Mesendoderm (in vitro differentiated cells): ENCODE measurements at regions not wholly inside any gene's neighbourhood (a gene's known extent, or its start where the extent isn't known, plus 50 kb on each side); places are given as distances from the start of the nearest gene placed in this dataset.

ENCODE experiments used
- DNase-seq: peaks from one replicate; pipeline ENCODE4 v3.0.0; 2013
- H2AK5ac ChIP-seq: 2 replicates; pipeline ENCODE4 v1.6.1; 2013; ENCODE audit warnings: low read length, inconsistent platforms
- H2BK120ac ChIP-seq: 2 replicates; pipeline ENCODE4 v1.6.1; 2013; ENCODE audit warnings: low read depth, mild to moderate bottlenecking, low read length, moderate library complexity, mixed read lengths
- H2BK15ac ChIP-seq: replicated peaks from 2 replicates; pipeline ENCODE4 v1.6.1; 2013; ENCODE audit warnings: low read depth, mild to moderate bottlenecking, moderate library complexity
- H2BK5ac ChIP-seq: 2 replicates; pipeline ENCODE4 v1.6.1; 2013; ENCODE audit warnings: low read length, inconsistent platforms
- H3K18ac ChIP-seq: 2 replicates; pipeline ENCODE4 v1.6.1; 2013; ENCODE audit warnings: mild to moderate bottlenecking, low read length, mixed read lengths
- H3K23ac ChIP-seq: one replicate; pipeline ENCODE4 v1.6.1; 2013; ENCODE audit warnings: low read length
- H3K27ac ChIP-seq: 2 replicates; pipeline ENCODE4 v1.5.1; 2013; ENCODE audit warnings: low read depth, mild to moderate bottlenecking, inconsistent platforms, low read length, moderate library complexity
- H3K27me3 ChIP-seq: 2 replicates; pipeline ENCODE4 v1.6.1; 2013; ENCODE audit warnings: low read length, control low read depth, mild to moderate bottlenecking, inconsistent platforms; ENCODE audit not compliant: insufficient read depth, poor library complexity
- H3K36me3 ChIP-seq: 2 replicates; pipeline ENCODE4 v1.6.1; 2013; ENCODE audit warnings: low read length, inconsistent platforms; ENCODE audit not compliant: control insufficient read depth, insufficient read depth
- H3K4ac ChIP-seq: one replicate; pipeline ENCODE4 v1.6.1; 2013; ENCODE audit warnings: low read depth, mild to moderate bottlenecking, low read length, moderate library complexity
- H3K4me1 ChIP-seq: 2 replicates; pipeline ENCODE4 v1.6.1; 2013; ENCODE audit warnings: low read depth, low read length, inconsistent platforms; ENCODE audit not compliant: control insufficient read depth
- H3K4me2 ChIP-seq: 2 replicates; pipeline ENCODE4 v1.6.1; 2013; ENCODE audit warnings: low read length
- H3K4me3 ChIP-seq: 2 replicates; pipeline ENCODE4 v1.5.1; 2013; ENCODE audit warnings: mild to moderate bottlenecking, low read length
- H3K56ac ChIP-seq: one replicate; pipeline ENCODE4 v1.6.1; 2013; ENCODE audit warnings: low read length
- H3K79me1 ChIP-seq: 2 replicates; pipeline ENCODE4 v1.6.1; 2013; ENCODE audit warnings: low read length, inconsistent platforms
- H3K79me2 ChIP-seq: 2 replicates; pipeline ENCODE4 v1.6.1; 2013; ENCODE audit warnings: mild to moderate bottlenecking, low read length; ENCODE audit not compliant: control insufficient read depth, insufficient read depth
- H3K9ac ChIP-seq: 2 replicates; pipeline ENCODE4 v1.6.1; 2013; ENCODE audit warnings: low read length, inconsistent platforms
- H4K5ac ChIP-seq: one replicate; pipeline ENCODE4 v1.6.1; 2013; ENCODE audit warnings: low read length
- H4K8ac ChIP-seq: one replicate; pipeline ENCODE4 v1.6.1; 2013; ENCODE audit warnings: low read depth, mild to moderate bottlenecking, control low read depth, low read length, moderate library complexity
- WGBS: extraction: QIAGEN DNeasy Blood & Tissue Kit; methylation state at CpG from one replicate; pipeline ENCODE4 v1.1.7; 2013; ENCODE audit warnings: low lambda C conversion rate, missing lambda C conversion rate; ENCODE audit not compliant: insufficient coverage; ENCODE audit errors: extremely low coverage; 5-methylcytosine and 5-hydroxymethylcytosine counted together

- H3K4ac ChIP-seq, result no peak overlapping the region
- no peak overlapping the region for H3K9ac ChIP-seq
- H3K23ac ChIP-seq, result no peak overlapping the region
- no peak overlapping the region for H4K5ac ChIP-seq
- H3K27ac ChIP-seq, result no peak overlapping the region
- H2BK15ac ChIP-seq, result no peak overlapping the region
- H2BK120ac ChIP-seq, result no peak overlapping the region
- no peaks in the 10 kb centered on the region for H3K4me1 ChIP-seq
- no peak overlapping the region for H3K18ac ChIP-seq
- no peaks in the 10 kb centered on the region for H3K79me2 ChIP-seq
- no peak overlapping the region for H4K8ac ChIP-seq
- H3K56ac ChIP-seq, result no peak overlapping the region
- H3K79me1 ChIP-seq, result no peaks in the 10 kb centered on the region
- H3K4me3 ChIP-seq, result no peak overlapping the region
- no peak overlapping the region for H2AK5ac ChIP-seq
- DNase-seq, result no peak
- no CpG with 5 or more reads among the region's 9 CpGs for WGBS
- H3K36me3 ChIP-seq, result no peaks in the 10 kb centered on the region
- H2BK5ac ChIP-seq, result no peak overlapping the region
- H3K27me3 ChIP-seq, result peaks cover 2% of the 10 kb centered on the region
- H3K4me2 ChIP-seq, result no peak overlapping the region
Observed at GRCh38 chr16:26727848-26728247, 338.9 kb upstream of the C16orf82 start.

- Histone ChIP-seq H3K4me1 (no peaks in the 10 kb centered on the region), H3K4me2 (no peak overlapping the region), H4K8ac (no peak overlapping the region), H3K23ac (no peak overlapping the region), H3K18ac (no peak overlapping the region), H2BK5ac (no peak overlapping the region), H3K27me3 (peaks cover 2% of the 10 kb centered on the region), H3K36me3 (no peaks in the 10 kb centered on the region), H2BK15ac (no peak overlapping the region), H4K5ac (no peak overlapping the region), H3K27ac (no peak overlapping the region), H3K4me3 (no peak overlapping the region), H3K56ac (no peak overlapping the region), H3K79me2 (no peaks in the 10 kb centered on the region), H3K79me1 (no peaks in the 10 kb centered on the region), H3K4ac (no peak overlapping the region), H2BK120ac (no peak overlapping the region), H3K9ac (no peak overlapping the region), H2AK5ac (no peak overlapping the region)
- no CpG with 5 or more reads among the region's 2 CpGs for WGBS
- DNase-seq, result no peak
Observed at GRCh38 chr16:26729951-26730541, 336.7 kb upstream of the C16orf82 start.

- H3K23ac ChIP-seq, result no peak overlapping the region
- WGBS, result no CpG with 5 or more reads among the region's 4 CpGs
- no peak overlapping the region for H2BK5ac ChIP-seq
Observed at GRCh38 chr16:26731729-26732128, 335.0 kb upstream of the C16orf82 start.

GRCh38 chr16:26733710-26734109, 333.0 kb upstream of the C16orf82 start:
- Histone ChIP-seq H3K36me3 (no peaks in the 10 kb centered on the region), H3K79me1 (no peaks in the 10 kb centered on the region), H3K79me2 (no peaks in the 10 kb centered on the region), H4K5ac (no peak overlapping the region), H3K4me1 (no peaks in the 10 kb centered on the region), H3K23ac (no peak overlapping the region), H3K4me3 (no peak overlapping the region), H3K27me3 (peaks cover 2% of the 10 kb centered on the region), H3K9ac (no peak overlapping the region), H2BK5ac (no peak overlapping the region), H2BK120ac (no peak overlapping the region), H3K27ac (no peak overlapping the region), H3K4me2 (no peak overlapping the region), H2BK15ac (no peak overlapping the region), H4K8ac (no peak overlapping the region), H3K18ac (no peak overlapping the region), H3K4ac (no peak overlapping the region), H3K56ac (no peak overlapping the region), H2AK5ac (no peak overlapping the region)
- no peak for DNase-seq
- WGBS, result no CpG with 5 or more reads among the region's 1 CpG

More at GRCh38 chr16:26731729-26732128, 335.0 kb upstream of the C16orf82 start:
- no peak for DNase-seq
- H2AK5ac ChIP-seq, result no peak overlapping the region
- H3K27me3 ChIP-seq, result peaks cover 2% of the 10 kb centered on the region
- no peak overlapping the region for H2BK120ac ChIP-seq
- no peak overlapping the region for H3K4me2 ChIP-seq
- H3K9ac ChIP-seq, result no peak overlapping the region
- H3K4me3 ChIP-seq, result no peak overlapping the region
- H2BK15ac ChIP-seq, result no peak overlapping the region
- H3K56ac ChIP-seq, result no peak overlapping the region
- no peaks in the 10 kb centered on the region for H3K36me3 ChIP-seq
- H3K4me1 ChIP-seq, result no peaks in the 10 kb centered on the region
- no peak overlapping the region for H4K8ac ChIP-seq
- no peak overlapping the region for H4K5ac ChIP-seq
- H3K79me1 ChIP-seq, result no peaks in the 10 kb centered on the region
- H3K27ac ChIP-seq, result no peak overlapping the region
- no peak overlapping the region for H3K4ac ChIP-seq
- H3K79me2 ChIP-seq, result no peaks in the 10 kb centered on the region
- H3K18ac ChIP-seq, result no peak overlapping the region

- Histone ChIP-seq H3K4me2 (no peak overlapping the region), H3K4me3 (no peak overlapping the region), H2BK15ac (no peak overlapping the region), H3K79me1 (no peaks in the 10 kb centered on the region), H3K36me3 (no peaks in the 10 kb centered on the region), H3K18ac (no peak overlapping the region), H3K9ac (no peak overlapping the region), H3K27me3 (peaks cover 2% of the 10 kb centered on the region), H3K4ac (no peak overlapping the region), H3K27ac (no peak overlapping the region), H2BK5ac (no peak overlapping the region), H4K8ac (no peak overlapping the region), H3K4me1 (no peaks in the 10 kb centered on the region), H4K5ac (no peak overlapping the region), H3K56ac (no peak overlapping the region), H3K79me2 (no peaks in the 10 kb centered on the region), H2AK5ac (no peak overlapping the region), H2BK120ac (no peak overlapping the region), H3K23ac (no peak overlapping the region)
- no peak for DNase-seq
- no CpG with 5 or more reads among the region's 3 CpGs for WGBS
Observed at GRCh38 chr16:26735521-26735920, 331.2 kb upstream of the C16orf82 start.

GRCh38 chr16:26736084-26736483, 330.6 kb upstream of the C16orf82 start:
- Histone ChIP-seq H3K27ac (no peak overlapping the region), H4K8ac (no peak overlapping the region), H2AK5ac (no peak overlapping the region), H3K4me1 (no peaks in the 10 kb centered on the region), H3K79me2 (no peaks in the 10 kb centered on the region), H2BK15ac (no peak overlapping the region), H3K56ac (no peak overlapping the region), H3K4me2 (no peak overlapping the region), H3K27me3 (peaks cover 2% of the 10 kb centered on the region), H3K18ac (no peak overlapping the region), H3K4ac (no peak overlapping the region), H3K79me1 (no peaks in the 10 kb centered on the region), H2BK5ac (no peak overlapping the region), H3K9ac (no peak overlapping the region), H4K5ac (no peak overlapping the region), H3K36me3 (no peaks in the 10 kb centered on the region), H3K4me3 (no peak overlapping the region), H3K23ac (no peak overlapping the region), H2BK120ac (no peak overlapping the region)
- no CpG with 5 or more reads among the region's 4 CpGs for WGBS
- no peak for DNase-seq
